ENCODE measurements at regions not wholly inside any gene's neighbourhood (a gene's known extent, or its start where the extent isn't known, plus 50 kb on each side); places are given as distances from the start of the nearest gene placed in this dataset.

DNA sequence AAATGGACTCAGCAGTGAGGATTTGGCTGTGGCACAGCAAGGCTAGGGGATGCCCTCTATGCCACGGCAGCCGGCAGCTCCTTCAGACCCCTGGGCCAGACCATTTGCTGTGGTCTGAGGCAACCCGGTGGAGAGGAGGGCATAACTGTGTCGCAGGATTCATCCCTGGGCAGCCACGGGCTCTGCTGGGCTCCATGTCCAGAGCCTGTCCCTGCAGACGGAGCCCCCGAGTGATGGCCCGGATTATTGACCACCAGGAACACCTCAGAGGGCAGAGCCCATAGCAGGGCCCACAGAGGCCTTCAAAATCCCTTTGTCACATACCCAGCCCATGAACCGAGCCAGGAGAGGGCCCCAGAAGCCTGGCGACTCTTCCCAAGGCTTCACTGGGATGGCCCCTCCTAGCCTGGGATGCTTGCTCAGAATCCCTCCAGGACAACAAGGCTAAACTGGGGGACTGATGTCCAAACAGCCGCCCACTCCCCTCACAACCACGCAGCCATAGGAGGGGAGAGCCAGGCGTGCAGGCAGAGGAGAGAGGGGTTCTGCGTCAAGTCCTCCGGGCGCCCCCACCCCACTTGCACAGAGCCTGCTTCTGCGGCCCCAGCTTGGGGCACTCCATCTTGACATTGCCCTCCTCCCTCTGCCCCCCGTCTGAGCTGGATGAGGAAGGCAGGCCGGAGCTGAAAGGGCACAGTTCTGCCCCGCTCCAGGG is 68.2 kb upstream of the AFDN start:
- DNase-seq: no peak

DNA sequence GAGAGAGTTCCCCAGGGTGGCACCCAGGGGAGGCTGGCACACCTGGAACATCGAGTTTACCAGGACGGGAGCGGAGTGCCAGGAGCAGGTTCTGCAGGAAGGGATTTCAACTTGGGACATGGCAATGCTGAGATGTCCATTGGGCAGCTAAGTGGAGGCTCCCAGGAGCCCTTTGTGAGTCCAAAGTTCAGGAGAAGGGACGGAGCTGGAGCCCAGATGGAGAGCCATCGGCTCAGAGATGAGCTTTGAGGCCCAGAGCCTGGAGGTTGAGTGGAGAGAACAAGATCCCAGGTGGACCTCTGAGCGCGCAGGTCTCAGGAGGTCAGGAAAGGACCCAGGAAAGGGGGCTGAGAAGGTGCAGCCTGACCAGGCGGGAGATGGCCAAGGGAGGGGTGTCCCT is 67.5 kb upstream of the AFDN start:
- DNase-seq: no peak

DNA sequence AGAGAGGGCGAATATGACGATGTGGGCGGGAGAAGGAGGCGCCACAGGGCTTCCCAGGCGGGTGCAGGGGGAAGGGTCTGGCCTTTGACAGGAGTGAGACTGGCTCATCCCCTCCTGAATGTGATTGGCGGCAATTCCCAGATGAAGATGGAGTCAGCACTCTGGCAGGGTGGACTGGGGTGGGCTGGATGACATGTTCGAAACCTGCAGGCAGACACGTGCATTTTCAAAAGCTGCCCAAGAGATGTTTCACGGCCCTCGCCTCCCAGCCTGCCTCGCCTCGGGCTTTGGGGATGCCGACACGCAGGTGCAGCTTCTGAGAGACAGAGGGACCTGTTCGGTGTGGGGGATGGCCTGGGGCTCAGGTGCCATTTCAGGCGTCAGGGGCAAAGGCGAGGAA is 66.8 kb upstream of the AFDN start:
- DNase-seq: no peak

DNA sequence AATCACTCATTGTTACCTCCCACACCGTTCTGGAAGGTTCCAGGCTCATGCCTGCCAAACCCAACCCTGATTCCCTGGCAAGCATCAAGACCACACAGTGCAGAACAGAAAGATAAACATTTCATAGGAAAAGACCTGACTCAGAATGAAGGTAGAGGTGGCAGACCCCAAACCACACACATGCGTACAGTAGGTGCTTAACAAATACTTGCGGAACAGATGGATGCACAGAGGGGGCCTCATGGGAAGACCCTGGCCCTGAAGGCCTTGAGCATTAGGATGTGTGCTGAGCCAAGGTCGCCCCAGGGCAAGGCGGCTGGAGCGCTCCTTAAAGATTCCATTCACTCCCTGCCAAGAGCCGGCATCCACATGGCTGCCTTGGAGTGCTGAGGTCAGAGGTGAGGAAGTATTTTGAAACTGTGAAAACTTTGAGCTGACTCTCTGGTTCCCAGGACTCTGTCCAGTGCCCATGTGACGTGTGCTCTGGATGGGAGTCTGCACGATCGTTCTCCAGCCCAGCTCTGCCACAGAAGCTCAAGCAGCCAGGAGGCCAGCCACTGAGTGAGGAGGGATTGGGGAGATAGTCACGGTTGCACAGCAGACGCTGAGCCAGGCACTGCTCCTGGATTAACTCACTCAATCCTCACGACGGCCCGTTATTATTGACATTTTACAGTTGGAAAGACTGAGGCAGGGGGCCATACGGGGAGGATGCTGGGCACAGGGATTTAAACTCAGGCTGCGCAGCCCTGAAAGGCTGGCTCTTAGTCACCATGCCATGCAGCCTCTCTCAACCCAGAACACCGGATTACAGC is 65.5 kb upstream of the AFDN start:
- no peak for DNase-seq

- DNase-seq: no peak
These were observed 64.9 kb upstream of the AFDN start for GRCh38 chr6:167761794-167762258.

GRCh38 chr6:167762259-167762962 is 64.3 kb upstream of the AFDN start:
- DNase-seq: no peak

- no peak for DNase-seq
These were observed 63.4 kb upstream of the AFDN start for GRCh38 chr6:167763056-167763944.

DNA sequence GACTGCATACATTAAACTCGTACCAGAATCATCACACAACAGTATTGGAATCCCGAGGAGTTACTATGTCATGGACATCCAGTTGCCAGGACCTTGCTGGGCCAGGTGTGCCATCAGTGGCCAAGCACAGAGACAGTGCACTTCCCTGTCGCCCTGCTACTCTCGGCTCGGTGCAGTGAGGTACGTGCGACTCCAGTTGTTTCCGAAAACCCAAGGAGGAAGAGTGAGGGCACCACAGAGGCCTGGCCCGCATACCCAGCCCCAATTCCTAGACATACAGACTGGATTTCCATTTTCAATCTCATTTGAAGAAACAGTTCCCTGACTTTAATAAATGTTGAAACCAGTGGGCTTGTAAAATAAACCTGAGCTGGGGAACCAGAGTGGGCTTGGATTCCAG is 62.5 kb upstream of the AFDN start:
- DNase-seq: no peak

DNA sequence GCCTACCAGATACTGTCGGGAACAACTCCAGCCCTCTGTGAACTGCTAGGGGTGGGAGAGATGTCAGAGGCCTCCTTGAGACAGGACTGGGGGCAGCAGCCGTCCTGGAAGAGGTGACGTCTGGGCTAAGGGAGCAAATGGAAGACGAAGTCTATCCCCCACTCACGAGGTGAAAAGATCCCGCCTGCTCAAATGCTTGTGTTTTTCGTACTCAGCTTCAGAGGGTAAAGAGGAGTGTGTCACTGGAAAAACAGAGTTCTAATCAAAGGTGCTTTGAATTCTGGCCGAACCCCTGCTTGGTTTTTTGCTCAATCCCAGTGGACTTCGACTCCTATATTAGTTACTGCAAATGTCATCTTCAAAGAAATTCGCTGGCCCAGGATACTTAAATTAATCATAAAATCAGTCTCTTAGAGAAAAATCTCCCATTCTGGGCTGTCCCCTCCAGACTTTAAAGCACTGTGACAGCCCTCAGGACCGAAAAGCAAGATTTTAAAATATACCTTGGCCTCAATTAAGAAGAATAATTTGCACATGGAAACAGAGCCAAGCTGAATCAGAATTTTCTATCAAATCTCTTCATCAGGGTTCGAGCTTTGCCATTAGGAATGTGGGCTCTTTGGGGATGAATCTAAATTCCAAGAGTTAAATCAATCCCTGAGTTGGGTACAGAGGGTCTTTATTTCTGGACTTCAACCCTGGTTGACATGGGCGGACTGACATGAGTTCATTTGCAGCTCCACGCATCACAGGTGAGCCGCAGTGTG is 61.8 kb upstream of the AFDN start:
- DNase-seq: no peak

DNA sequence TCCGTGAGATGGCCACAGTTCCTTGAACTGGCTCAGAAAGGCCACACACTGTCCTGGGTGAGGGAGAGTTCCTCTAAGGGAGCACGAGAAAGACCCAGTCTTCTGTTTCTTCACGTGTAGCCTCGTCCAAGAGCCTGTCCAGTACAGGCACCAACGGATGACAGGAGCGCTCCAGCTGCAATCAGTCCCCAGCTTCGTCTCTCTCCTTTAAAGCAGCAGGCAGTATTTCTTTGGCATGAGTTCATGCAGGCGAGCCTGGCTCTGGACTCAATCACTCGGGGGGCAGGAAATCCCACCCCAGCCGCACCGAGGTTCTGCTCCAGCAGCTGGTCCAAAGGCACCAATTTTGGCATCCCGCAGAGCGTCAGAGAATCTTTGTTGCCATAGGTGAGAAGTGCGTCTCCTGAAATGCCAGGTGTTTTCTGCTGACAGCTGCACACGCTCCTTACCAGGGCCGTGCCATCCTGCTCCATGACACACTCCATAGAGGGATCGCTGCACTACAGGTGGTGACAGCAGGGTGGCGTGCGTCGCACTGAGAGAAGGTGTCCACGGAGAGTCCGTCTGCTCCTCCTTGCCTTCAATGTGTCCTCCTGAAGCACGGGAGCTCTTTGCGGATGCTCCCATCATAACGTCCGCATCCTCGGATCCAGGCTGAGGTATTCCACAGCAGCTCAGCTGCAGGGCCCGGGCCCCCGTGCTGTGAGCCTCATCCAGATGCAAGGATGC is 59.6 kb upstream of the AFDN start:
- DNase-seq: no peak

DNA sequence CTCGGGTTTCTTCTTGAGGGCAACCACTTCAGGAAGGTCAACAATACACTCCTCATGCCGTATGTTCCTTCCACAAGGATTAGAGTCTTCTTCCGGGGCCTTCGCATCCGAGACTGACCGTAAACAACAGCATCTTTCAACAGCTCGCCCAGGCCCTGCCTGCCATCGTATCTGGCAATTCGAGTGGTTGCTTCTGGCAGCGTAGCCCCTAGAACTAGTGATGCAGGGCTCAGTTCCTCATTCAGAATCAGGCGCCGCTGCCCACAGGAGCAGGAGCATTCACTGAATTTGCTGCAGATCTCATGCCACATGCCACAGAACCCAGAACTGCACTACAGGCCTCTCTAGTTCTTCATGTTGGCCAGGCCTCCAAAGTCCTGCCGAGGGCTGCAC is 59.0 kb upstream of the AFDN start:
- DNase-seq: no peak

DNA sequence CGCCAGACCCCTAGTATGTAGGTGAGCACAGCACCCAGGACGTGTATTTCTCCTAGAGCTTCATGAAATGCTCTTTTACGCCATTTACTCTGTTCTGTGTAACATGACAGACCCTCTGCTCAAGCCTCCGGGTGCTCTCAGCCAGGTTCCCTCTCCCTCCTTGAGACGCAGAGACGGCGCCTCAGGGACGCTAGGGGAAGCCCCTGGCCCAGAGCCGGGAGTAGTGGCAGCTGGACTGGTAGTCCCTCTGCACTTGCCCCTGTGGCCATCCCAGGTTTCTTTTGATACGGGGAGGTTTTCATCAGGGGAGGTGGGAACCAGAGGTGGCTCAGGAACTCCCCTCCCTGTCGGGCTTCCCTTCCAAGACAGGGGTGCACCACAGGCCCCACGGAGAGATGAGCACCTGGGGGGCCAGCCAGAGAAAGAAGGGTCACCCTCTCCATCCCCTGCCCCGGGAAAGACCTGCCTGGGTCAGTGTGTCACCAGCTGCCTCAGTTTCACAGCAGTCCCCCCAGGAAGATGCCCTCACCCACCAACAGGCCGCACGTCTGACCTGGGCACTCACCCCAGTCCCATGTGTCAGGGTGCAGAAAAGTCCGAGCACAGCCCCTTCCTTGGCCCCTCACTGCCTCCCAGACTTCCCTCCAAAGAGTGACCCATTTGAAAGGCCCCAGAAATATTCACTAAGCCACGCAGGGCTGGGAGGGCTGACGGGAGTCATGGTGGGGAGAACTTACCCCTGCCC is 58.1 kb upstream of the AFDN start:
- no peak for DNase-seq

DNA sequence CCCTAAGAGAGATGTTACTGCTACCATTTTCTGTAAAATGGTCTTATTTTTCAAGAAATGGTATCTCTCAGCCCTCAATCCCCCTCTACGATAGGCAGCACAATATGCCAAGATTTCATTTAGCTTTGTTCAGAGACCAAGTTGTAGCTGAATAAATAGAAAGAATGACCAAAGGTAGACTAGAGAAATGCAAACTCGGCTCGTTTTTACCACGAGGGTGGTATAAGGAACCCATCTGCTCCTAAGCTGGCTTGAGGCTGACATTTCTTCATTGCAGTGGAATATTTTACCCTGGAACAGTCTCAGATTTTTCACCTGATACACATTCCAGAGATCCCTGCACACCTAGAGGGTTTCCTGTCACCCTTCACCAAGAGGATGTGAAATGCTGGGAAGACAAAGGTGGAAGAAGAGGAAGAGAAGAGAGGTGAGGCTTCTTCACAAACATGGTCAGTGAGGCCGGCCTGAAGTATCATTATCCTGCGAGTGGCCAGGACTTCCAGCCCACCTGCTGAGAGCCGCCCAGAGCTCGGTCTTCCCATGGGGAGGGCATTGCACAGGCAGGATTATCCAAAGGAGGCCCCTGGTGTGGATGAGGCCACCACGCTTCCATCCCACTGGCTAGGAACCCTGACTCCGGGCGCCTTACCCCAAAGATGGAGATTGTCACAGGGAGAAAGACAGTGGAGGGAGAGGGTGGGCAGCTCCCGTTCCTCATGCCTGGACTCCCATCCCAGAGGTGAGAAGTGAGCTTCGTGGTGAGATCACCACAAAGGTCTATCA is 57.1 kb upstream of the AFDN start:
- DNase-seq: no peak

GRCh38 chr6:167770291-167770955 is 56.3 kb upstream of the AFDN start:
- DNase-seq: no peak

DNA sequence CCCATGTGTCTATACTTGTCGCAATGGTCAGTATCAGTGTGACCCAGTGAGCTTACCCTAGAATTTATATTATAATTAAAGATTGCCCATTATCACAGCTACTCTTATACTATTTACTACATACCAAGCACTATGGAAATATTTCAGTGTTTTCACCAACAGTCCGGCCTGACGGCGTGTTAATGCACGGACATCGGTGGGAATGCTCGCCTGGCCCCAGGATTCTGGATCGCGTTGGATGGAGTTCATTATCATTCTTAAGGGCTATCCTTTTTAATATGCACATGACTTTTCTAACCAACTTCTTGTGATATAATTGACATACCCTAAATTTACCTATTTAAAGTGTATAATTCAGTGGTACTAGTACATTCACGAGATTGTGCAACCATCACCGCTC is 51.8 kb upstream of the AFDN start:
- DNase-seq: no peak

DNA sequence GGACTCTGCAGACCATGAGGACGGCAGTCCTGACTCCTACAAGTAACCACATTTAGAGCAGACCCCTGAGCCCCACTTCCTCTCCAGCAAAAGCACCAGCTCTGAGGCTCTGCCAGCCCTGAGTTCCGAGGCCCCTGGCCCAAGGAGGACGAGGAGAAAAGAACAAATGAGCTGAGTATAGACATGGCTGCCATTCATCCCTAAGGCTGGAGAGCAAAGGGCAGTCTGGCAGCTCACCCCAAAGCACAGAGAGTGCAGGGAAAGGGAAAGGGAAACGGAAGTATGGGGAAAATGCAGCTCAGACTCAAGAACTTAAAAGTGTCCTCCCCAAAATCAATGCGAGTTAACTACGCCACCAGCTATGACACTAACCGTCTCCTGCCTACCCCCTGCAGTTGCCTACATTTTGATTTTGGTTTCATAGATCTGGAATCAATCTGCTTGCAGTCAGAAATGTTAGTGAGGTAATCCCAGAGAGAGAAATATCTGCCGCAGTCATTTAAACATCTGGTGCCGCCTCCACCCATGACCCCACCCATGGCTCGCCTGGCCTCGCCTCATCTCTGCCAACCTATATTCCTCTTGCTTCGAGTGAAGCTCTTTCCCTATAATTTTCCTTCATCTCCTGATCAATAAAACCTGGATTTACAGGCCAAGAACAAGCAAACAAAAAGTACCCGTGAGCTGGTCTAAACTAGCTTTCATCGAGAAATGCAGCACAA is 49.6 kb upstream of the AFDN start:
- DNase-seq: no peak
